T-helper 22 cell (primary cell): ENCODE measurements at regions not wholly inside any gene's neighbourhood (a gene's known extent, or its start where the extent isn't known, plus 50 kb on each side); places are given as distances from the start of the nearest gene placed in this dataset.
"Not testable (repeated sequence)": the region's sequence is repeated elsewhere in the genome, so short reads cannot be mapped to it uniquely, and the experiment has no call there.

Experiments used
- DNase-seq: peaks from one replicate; pipeline ENCODE4 v3.0.0-alpha.2; 2020; ENCODE audit warnings: low read depth

DNA sequence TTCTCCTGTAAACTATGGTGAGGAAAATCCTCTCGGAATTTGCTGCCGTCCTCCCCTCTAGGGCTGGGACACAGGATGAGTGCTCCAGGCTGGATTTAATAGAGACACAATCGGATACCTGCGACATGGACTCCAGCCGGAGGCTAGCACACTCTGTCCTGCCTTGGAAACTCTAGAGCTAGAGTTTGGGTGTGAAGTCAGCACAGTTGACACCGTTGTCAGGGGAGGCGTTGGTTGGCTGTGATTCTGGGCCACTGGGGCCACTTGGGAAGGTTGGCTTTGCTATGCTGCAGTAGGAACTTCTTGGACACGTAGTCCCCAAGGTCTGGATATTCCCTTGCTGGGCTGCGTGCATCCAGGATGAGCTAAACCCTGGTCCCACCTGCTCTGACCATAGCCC, 169.4 kb downstream of the NRN1 start:
- DNase-seq: no peak

DNA sequence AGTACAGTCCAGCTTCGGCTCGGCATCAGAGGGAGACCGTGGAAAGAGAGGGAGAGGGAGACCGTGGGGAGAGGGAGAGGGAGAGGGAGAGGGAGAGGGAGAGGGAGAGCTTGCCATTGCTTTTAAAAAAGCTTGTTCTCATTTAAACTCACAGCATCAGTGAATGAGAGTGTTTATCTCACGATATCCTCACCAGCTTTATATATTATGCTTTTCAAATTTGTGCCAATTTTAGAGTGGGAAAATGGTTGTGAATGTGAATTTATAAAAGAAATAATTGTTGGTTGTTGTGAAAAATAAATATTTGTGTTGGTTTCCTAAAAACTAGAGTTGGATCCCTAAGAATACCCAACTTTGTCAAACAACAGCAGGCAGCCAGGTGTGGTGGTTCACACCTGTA, 170.1 kb downstream of the NRN1 start:
- DNase-seq: not testable (repeated sequence)

DNA sequence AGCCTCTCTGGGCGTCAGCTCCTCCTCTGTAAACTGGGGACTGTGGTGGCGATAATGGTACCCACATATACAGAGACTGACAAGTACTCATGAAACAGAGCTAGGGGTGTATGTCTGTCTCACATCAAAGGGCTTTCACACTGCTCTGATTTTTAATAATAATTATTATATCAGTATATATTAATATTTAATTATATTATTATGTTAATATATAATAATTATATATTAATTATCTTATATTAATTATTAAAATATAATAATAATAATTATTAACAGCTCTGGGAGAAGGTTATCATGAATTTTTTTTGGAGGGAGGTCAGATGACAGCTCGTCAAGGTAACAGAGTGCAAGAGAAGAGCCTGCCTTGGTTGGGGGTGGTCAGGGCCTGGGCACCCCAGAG, 173.6 kb downstream of the NRN1 start:
- no peak for DNase-seq

DNA sequence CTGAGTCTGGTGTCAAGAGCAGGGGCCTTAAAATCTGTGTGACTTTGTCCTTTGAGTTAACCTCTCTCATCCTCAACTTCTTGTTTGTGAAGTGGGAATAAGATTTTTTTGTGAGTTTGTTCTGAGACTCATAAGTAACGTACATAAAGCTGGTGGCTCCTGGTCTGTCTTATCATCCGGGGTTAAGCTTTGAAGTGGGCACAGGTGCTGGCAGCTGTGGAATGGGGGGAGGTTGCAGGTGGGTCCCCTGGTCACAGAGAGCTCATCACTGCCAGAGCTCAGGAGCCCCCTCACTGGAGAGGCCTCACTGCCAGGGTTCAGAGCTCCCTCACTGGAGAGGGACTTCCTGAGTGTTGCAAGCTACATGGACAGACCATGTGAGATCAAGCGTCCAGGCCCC, 174.1 kb downstream of the NRN1 start:
- DNase-seq: no peak

DNA sequence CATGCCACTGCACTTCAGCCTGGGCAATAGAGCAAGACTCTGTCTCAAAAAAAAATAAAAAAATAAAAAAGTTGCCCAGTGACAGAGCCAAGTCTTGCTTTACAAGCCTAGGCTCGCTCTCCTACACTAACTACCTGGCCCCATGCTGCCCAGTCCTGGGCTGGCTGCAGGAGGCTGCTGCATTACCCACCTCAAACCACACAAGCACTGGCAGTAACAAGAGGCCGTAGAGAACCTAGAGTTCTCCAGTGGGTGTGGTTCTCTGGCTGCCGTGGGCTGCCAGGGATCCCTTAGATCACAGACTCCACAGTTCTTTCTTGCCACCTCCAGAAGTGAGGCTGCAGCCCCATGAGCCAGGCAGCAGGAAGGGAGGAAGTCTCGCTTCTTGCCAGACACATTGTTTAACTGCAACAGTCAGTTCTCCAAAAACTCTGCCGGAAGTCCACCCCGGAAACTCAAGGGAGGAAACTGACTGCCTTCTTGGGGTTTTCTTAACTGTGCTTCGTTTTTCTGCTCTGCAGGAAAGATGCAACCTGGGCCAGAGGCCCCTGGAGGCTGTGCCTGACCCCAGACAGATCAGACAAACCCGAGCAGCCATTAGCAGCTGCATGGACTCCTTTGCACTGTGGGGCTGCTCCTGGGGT, 175.4 kb downstream of the NRN1 start:
- DNase-seq: not testable (repeated sequence)

DNA sequence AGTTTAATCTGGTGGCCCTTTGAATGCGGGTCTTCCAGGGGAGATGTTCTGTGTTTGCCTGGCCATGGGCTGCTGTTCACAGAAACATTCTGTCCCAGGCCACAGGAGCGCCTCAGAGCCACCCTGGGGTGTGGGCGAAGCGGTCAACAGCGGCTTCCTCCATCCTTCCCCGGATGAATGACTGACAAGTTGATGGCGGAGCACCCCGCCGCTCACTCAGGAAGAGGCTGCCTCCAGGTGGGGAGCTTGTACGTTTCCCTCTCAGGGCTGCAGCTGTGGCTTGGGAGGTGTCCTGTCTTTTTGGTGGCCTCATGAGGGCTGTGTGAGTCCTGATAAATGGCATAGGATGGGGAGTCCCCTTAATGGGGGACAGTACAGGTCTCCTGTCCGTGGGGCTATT, 178.4 kb downstream of the NRN1 start:
- no peak for DNase-seq

DNA sequence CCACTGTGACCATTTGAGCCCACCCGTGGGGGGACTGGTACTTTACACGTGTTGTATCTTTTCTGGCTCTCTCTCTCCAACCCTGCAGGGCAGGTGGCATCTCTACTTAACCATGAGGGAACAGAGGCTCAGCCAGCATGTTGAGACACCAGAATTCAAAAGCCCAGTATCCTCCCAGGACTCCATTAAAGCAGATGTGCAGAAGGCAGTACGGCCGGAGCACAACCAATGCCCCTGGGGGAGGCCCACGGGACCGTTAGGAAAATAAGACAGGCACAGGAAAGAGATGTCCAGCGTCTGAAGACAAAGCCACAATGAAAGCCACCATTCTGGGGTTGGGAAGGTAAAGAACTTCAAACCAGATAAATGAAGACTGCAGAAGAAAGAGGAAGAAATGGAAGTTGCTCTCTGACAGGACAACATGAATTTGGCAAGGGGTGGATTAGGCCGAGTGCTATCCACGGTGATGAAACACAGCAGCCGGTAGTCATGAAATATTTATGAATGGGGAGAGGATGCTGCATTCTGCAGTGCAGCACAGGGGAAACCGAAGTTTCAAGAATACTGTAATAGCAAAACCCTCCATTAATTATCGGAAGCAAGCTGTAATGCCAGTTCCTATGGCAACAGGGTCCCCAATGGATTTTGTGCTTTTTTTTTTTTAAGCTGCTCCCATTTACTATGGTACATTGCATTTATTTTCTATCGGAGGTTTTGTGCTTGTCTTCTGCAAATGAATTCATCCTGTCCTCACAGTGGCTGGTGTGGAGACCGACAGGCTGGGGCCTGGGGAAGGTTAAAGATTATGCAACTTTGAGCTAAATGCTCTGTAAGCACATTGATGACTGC, 179.4 kb downstream of the NRN1 start:
- no peak for DNase-seq

DNA sequence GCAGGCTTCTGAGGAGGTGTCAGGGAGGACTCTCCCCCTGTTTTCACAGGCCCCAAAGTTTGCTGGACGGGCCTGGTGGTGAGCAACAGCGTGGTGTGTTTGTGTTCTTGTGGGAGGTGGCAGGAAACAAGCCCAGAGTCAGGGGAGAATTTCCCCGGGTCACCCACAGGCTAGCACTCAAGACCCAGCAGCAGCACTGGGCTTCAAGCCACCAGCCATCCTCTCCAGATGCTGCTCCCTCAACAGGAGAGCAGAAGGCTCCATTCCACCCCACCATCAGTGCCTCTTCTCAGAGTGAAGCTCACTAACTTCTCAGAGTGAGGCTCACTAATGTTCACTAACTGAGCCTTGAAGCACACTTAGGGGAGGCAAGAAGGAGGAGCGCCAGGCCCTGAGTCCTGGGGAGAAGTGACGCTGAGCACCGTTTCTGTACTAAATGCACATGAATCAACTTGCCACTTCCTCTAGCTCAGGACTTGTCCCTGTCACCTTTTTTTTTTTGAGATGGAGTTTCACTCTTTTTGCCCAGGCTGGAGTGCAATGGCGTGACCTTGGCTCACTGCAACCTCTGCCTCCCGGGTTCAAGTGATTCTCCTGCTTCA, 182.2 kb downstream of the NRN1 start:
- not testable (repeated sequence) for DNase-seq
